Cardiac fibroblast (primary cell): ENCODE measurements at regions not wholly inside any gene's neighbourhood (a gene's known extent, or its start where the extent isn't known, plus 50 kb on each side); places are given as distances from the start of the nearest gene placed in this dataset.
"Not testable (repeated sequence)": the region's sequence is repeated elsewhere in the genome, so short reads cannot be mapped to it uniquely, and the experiment has no call there.

Experiments
- DNase-seq, 2 donors: peaks; one replicate each; pipeline versions ENCODE4 v3.0.0 to v3.0.0-alpha.2; 2010; ENCODE audit warnings: low read depth in 2 of 2
- H3K4me3 ChIP-seq, 2 donors: replicated peaks in 1 of 2; 1 replicate in 1 of 2; 2 replicates in 1 of 2; pipeline ENCODE4 v1.5.1; 2011; ENCODE audit warnings: low read depth in 2 of 2, low read length in 2 of 2, mild to moderate bottlenecking in 2 of 2, moderate library complexity in 1 of 2
- CTCF ChIP-seq: IDR thresholded peaks from one replicate; pipeline ENCODE4 v1.5.1; 2011; ENCODE audit warnings: low read depth, mild to moderate bottlenecking, low read length, inconsistent platforms

GRCh38 chr21:14748662-14749061 is 202.5 kb upstream of the SAMSN1 start:
- DNase-seq: no peak
- no peak overlapping the region for H3K4me3 ChIP-seq
- TF ChIP-seq CTCF: no peak

- no peak overlapping the region for H3K4me3 ChIP-seq
- no peak for TF ChIP-seq CTCF
- DNase-seq: no peak
Measured at GRCh38 chr21:14744368-14744767, 198.3 kb upstream of the SAMSN1 start.

- peak in 1 of 2 donors; percentile 24 for DNase-seq
- no peak overlapping the region for H3K4me3 ChIP-seq
- no peak for TF ChIP-seq CTCF
Measured at GRCh38 chr21:14742119-14742518, 196.0 kb upstream of the SAMSN1 start.

- no peak for DNase-seq
- no peak overlapping the region for H3K4me3 ChIP-seq
- no peak for TF ChIP-seq CTCF
Measured at GRCh38 chr21:14741256-14741655, 195.1 kb upstream of the SAMSN1 start.

- no peak for TF ChIP-seq CTCF
- peak in 1 of 2 donors; percentile 46 for DNase-seq
- H3K4me3 ChIP-seq: no peak overlapping the region
Measured at GRCh38 chr21:14740692-14741091, 194.6 kb upstream of the SAMSN1 start.

- no peak overlapping the region for H3K4me3 ChIP-seq
- no peak for TF ChIP-seq CTCF
- DNase-seq: no peak
Measured at GRCh38 chr21:14740116-14740515, 194.0 kb upstream of the SAMSN1 start.

GRCh38 chr21:14739590-14739989 is 193.5 kb upstream of the SAMSN1 start:
- no peak overlapping the region for H3K4me3 ChIP-seq
- no peak for TF ChIP-seq CTCF
- DNase-seq: no peak

GRCh38 chr21:14738576-14738975 is 192.5 kb upstream of the SAMSN1 start:
- not testable (repeated sequence) for DNase-seq, H3K4me3 ChIP-seq
